HG02943 (cell line): ENCODE measurements at regions not wholly inside any gene's neighbourhood (a gene's known extent, or its start where the extent isn't known, plus 50 kb on each side); places are given as distances from the start of the nearest gene placed in this dataset.

Experiments used
- ATAC-seq: cut with Tn5 transposase; IDR thresholded peaks from one replicate; pipeline ENCODE4 v1.9.1; 2021; ENCODE audit warnings: mild to moderate bottlenecking, low read depth, moderate library complexity; ENCODE audit not compliant: unreplicated experiment

DNA sequence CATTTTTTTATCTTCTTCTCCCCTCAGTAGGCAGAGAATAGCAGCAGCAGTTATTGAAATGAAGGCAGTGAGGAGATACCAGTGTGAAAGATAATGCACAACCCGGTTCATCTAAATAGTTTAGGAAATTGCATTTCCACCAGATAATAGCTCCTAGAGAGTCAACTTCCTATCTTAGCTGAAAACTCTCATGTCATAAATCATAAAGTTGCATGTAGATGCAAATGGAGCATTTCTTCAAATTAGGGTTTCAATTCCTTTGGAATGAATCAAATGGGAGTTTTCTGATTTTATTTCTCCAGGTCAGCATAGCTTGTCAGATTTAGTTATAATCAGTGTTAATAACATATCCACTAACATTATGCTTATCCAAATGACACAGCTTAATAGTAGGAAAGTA, 335.3 kb downstream of the CNTNAP4 start:
- ATAC-seq: no peak

DNA sequence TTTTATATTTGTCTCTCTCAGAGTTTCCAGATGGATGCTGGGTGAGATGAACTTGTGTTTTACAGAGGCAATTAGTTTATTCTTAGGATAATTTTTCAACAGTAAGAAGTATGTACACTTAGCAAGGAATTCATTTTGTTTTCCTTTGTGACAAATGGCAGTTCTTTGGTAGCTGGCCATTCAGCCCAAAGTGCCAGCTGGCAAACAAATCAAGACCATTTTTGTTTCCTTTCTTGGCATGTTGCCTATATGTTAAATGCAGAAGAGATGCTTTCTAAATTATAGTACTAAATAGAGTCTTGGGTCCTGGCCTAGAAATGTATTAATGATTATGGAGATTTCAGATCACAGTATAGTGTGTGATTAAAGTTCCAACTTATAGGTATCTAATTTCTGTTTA, 337.1 kb downstream of the CNTNAP4 start:
- no peak for ATAC-seq

DNA sequence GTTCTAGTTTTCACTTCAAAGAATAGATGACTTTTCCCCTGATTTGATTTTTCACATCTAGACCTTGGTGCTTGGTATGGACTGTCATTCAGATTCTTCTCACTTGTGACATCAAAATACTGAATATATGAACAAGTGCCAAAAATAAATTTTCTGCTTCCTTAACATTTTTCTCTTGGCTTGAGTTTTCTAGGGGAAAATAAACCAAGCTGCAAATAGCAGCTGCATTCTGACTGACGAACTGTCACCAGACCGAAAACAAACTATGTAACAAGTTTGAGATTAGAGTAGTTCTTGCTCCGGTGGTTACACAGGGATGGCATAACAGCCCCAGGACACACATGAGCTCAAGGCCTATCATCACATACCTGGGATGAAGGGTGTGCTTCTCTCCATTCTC, 345.7 kb downstream of the CNTNAP4 start:
- ATAC-seq: no peak

DNA sequence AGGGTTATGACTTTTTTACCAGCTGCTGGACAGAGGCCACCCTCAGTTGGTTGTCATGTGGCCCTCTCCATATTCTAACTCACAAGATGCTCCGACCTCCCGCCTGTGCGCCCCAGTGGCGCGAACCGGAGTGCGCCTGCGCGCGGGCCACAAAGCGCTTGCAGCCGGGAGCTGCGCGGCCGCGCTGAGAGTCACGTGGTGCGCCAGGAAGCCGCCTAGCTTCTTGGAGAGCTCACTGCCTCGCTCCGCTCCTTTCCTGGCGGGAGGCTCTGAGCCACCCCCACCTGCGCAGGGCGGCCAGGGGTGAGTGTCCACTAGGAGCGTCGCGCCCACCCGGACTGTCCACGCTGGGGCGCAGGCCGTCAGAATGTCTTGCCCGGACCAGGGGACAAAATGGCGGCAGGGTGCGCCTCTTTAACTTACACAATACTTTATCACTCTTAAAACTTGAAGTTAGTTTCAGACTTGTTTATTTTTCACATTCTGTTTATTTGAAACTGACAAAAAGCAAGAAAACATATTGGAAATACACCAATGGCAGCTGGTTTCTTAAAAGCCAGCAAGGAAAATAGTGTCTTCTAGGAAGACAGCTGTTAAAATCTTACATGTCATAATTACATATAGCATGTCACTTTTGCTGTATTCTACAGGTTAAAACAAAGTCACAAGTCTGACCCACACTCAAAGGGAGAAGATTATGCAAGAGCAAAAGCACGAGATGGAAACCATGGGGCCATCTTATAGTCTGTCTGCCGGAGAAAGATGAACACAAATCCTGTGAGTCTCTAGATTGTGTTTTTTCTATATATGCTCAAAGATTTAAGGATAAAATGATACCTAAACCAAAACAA, 357.9 kb downstream of the CNTNAP4 start:
- ATAC-seq: no peak

DNA sequence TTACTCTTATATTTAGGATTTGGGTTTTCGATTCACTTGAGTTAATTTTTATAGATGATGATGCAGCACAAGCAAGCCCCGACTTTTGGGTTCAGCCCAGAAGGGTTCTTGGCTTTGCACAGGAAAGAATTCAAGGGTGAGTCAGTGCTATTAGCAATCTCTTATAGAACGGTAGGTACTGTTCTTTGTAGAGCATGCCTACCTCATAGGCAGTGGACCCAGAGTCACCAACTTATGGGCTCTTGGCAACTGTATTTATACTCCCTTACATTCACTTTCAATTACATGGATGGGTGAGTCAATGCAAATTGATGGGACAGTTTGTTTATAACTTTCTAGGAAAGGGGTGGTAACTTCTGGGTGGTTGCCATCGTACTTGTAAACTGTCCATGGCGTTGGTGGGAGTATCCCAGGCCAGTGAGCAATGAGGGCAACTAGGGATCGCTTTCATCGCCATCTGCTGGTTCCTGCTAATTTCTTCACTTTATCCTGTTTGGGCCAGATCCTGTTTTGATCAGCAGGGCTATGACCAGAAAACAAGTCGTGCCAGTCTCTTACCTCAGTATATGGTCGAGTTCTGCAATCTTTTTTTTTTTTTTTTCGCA, 362.6 kb downstream of the CNTNAP4 start:
- no peak for ATAC-seq

DNA sequence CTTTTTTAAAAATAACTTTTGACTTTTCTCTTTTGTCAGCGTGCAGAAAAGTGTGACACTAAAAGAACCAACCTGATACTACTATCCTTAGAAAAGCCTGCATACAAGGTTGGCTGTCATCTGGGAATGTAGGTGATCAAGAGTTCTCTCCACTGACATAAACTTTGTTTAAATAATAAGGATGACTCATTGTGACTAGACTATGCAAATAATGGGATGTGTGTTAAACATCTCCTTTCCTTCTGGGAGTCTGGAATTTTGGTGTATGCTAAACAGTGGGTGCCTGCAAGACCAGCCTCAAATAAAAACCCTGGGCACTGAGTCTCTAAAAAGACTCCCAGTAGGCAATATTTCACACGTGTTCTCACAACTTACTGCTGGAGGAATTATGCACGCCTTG, 373.4 kb downstream of the CNTNAP4 start:
- ATAC-seq: no peak

DNA sequence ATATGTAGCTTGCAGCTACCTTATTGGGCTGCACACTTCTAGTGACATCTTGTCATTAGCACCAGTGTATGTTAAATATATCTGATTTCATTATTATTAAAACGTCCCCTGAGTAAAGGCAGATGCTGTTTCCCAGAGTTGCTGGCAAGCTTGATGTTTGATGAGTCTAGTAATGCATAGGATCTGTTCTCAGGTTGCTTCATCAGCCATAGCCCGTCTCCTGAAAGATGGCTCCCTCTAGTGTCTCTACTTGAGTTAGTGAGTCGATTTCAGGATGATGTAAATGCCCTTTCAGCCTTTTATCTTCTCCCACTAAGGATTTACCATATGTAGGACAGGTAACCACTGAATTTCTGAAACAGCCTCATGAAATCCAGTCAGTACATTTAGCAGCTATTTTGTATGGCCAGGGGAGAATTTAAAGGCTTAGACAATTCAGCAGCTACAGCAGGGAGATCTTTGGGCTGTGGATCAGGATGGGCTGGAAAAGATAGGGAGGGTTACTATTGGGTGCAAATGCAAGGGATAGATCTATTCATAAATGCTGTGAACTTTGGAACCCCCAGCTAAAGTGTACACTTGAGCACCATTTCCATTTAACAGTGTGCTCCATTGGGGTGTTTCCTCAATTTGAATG, 376.3 kb downstream of the CNTNAP4 start:
- peak; percentile 57 for ATAC-seq

DNA sequence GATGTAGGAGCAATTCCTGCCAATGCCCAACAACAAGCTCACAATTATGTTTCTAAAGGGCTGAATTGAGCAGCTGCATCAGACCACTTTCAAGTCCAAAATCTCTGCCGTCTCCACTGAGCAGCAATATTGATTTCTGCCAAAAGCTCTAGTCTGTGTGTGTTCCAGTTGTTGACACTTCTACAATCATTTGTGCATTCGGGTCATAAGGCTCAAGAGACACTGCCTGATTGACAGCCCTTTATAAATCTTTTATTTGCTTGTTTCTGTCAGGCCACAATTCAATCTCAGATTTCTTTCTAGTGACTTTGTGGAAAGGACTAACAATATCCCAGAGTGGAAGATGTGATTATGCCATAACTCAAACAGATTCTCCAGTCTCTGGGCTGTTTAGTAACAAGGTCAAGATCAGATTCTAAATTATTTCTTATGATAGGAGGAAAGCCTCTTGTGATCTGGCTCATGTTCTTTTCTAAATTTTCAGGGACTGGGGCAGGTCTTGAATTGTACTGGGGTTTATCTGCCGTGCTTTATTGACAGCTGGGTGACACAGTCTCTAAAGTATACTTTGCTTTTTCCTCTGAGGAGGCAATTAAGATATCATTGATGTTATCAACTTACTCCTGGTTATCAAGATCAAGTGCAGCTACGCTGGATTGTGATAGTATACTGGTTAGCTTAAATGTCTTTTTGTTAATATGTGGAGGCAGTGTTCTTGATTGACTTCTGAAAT, 377.1 kb downstream of the CNTNAP4 start:
- no peak for ATAC-seq

DNA sequence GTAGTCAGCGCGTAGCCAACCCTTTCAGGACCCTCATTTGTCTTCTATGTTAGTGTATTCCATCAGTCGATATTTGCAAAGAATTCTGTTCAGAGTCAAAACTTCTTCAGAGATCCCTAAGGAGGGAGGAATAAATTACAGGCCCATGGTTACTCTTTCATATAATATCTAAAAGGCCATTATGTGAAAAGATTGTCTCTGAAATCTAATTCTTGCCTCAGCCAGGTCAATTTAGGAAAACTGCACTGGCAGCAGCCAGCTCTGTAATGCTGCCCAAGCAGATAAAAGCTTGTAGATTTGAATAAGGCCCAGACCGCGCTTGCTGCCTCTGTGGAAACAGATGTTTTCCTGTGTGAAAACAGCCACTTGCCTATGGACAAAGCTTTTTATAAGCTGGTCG, 379.8 kb downstream of the CNTNAP4 start:
- ATAC-seq: no peak

DNA sequence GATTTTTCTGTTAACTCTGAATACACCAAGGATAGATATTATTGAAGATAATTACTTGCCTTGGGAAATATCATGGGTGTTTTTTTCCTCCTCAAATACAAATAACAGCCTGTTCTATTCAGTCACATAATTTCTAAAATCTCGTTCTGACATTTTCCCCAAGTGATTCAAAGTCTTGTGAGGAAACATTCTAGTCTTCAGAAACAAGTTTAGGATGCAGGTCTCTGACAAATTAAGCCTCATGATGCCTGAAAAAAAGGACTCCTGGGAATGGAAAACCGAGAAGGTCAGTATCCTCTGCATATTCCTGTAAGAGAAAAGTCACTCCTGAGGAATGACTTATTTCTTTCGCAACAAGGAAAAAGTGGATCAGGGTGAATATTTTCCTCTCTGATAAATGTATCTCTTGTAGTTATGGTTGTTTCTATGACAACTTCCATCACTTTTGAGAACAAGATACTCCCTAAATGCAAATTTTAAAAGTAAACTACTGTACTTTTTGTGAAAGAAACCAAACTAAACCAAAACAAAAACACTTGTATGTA, 384.6 kb downstream of the CNTNAP4 start:
- no peak for ATAC-seq

DNA sequence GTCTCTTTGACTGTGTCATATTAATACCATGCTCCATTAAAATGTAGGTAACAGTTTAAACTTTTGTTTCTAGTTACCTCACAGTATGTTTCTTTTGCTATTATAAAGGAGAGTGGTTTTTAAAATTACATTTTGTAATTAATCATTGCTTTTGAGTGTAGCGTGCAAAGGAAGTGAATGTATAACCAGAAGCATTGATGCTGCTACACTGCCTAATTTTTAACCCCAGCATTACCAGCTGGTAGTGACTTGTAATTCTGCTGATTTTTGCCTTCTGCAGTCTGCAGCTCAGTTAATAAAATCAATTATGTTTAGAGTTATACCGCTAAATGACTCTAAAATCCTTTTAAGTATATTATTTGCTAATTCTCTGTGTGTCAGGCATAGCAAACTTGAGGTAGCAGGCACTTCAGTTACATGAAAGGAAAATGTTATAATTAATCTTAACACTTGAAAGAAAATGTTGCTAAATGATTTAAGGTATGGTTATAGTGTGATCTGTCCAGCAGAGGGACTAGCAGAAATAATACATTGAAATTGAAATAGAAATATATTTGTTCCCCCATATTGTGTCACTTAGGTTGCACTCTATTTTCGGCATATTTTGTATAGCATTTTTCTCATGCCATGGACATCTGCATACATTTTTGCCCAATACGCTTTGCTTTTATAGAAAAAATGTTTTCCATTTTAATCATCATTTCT, 388.5 kb downstream of the CNTNAP4 start:
- ATAC-seq: no peak

DNA sequence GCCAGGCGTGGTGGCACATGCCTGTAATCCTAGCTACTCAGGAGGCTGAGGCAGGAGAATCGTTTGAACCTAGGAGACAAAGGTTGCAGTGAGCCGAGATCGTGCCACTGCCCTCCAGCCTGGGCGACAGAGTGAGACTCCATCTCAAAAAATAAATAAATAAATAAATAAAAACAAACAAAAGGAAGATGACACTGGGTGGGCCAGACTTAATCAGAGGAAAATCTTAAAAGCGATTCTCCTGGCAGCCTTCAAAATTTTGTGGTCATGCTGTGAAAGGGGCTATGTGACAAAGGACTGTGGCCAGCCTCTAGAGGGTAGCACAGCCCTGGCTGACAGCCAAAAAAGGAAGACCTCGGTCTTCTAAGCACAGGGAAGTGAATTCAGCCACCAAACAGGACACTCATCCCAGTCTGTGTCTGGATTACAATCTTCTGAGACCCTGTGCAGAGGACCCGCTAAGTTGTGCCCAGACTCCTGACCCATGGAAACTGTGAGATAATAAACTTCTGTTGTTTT, 391.1 kb downstream of the CNTNAP4 start:
- ATAC-seq: no peak

DNA sequence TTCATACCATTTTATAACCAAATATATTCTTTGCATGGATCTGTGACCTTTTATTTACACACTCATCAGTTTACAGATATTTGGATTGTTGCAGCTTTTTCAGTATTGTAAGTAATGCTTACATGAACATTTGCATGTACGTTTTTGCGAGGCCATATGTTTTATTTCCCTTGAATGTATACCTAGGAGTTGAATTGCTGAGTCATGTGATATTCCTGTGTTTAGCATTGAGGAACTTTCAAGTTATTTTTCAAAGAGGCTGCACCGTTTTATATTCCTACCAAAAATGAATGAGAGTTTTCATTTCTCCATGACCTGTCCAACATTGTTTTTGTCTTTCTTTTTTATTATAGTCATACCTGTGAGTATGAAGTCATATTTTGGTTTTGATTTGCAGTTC, 392.1 kb downstream of the CNTNAP4 start:
- no peak for ATAC-seq

DNA sequence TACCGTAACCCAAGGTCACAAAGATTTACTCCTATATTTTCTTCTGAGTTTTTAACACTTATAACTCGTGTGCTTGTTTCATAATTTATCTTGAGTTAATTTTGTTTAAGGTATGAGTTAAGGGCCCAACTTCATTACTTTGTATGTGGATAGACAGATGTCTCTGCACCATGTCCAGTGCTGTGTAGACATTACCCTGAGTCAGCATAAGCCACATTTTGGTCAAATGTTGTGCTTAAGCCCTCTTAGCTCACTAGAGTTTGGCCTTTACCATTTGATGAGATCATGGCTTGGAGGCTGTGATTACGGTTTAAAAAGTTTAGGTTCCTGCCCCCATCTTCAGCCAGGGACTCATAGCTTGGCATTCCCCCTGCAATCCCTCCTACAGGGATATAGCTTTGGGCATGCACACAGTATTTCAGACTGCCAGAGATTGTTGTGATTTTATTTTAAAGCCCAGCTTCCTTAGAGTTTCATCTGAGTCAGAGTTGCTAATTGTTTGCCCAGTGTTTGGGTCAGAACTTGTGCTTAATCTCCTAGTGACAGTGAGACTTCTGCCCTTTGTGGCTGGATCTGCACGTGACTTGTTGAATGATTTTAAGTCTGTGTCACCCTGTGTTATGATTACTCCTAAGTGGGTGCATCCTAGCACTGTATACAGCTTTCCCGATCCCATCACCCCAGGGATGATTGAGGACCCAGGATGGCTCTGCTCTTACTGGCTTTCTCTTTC, 393.1 kb downstream of the CNTNAP4 start:
- ATAC-seq: no peak

DNA sequence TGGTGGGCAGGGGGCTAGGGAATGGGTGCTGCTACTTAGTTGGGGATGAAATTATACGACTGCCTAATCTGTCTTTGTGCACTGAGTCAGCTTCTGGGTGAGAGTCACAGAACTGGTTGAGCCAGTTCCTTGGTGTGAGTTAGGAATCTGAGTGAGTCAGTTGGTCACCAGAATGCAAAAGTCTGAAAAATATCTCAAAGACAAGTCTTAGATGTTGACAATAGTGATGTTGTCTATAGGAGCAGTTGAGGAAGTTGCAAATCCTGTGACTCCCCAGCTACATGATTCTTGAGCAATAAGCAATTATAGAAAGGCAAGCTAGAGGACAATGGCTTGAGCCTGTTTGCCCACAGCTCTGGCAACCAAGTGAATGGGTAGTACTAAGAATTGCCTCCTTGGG, 399.2 kb downstream of the CNTNAP4 start:
- ATAC-seq: no peak

DNA sequence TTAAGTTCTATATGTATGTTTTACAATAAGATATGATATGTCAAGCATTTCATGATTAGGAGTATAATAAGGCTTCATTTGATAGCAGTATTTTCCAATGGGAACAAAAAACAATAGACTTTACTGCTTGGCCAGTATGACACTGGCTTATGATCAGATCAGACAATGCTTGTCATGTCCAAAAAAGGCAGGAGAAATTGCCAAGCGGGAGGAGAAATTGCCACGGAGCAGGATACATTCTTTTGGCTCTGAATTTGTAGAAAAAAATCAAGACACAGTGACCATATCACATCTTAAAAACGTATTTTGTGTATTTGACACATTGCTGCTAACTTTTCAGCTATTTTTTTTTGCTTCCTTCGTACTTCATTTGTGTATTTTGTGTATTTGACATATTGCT, 404.1 kb downstream of the CNTNAP4 start:
- no peak for ATAC-seq

DNA sequence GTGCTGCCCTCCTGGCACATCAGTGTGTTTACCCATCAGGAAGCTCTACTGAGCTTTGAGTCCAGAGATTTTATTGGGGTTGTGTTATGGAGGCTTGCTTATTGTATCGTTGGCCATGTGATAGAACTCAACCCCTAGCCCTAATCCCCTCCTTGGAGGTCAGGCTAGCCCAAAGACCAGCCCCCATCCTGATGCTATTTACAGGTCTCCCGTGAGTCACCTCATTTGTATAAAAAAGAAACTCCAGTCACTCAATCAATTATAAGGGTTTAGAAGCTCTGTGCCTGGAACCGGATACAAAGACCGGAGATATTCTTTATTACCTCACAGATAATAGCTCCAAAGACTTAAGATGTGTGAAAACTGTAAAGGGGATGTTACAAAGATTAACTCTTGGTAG, 405.9 kb downstream of the CNTNAP4 start:
- no peak for ATAC-seq

DNA sequence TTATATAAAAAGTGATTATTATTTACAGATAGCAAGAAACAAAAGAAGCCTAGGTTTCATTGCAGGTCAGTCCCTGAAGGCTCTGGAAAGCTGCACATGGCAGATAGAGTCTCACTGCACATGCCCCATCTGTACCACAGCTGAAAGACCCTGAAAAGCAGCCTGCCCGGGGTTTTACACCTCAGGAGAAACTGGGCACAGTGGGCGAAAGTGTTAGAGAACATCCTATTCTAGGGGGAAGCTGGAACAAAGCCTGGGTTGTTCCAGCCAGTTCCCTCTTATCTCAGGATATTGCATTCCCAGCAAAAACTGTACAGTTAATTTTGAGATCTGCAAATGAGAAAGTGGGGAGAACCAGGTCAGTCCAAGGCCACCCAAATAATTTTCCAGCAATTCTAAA, 419.7 kb downstream of the CNTNAP4 start:
- no peak for ATAC-seq

DNA sequence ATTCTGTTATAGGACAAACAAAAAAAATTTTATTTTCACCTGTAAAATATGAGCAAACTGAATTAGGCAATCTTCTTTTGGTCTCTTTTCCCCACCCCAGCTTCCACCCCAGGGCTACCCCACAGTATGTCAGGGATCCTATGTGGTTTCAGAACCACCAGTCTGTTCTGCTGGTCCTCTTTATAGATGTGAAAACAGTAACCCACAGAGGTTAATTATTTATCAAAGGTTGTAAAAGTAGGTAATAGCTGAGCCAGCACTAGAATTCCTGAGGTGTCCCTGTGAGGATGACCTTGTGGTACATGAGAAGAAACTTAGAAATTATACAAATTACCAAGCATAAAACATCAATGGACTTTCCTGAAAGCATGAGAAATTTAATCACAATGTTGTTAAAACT, 428.7 kb downstream of the CNTNAP4 start:
- ATAC-seq: no peak
